HCT116 (cell line): ENCODE measurements at regions not wholly inside any gene's neighbourhood (a gene's known extent, or its start where the extent isn't known, plus 50 kb on each side); places are given as distances from the start of the nearest gene placed in this dataset.

Experiments
- ATAC-seq: fragments of 200-7000 bp; cut with Tn5 transposase; 2 replicates; pipeline ENCODE4 v1.9.1; 2020; ENCODE audit warnings: mild to moderate bottlenecking, moderate library complexity
- BruUV-seq: library from RNA; stranded (reverse); fragments of 400-500 nt; replicated peaks from 2 replicates; lab custom pipeline; 2021; lab: Mats Ljungman, UMichigan
- CTCF ChIA-PET: fragments of 300-600 bp; sonication (Branson Sonifier 250); formaldehyde crosslinking; loops from one replicate; lab custom pipeline; 2021; ENCODE audit warnings: antibody characterized with exemption; lab: Charles Lee
- POLR2A ChIA-PET: fragments of 300-600, 350-600 bp; sonication (Branson Sonifier 250); formaldehyde crosslinking; loops from one replicate; lab custom pipeline; 2021; ENCODE audit warnings: antibody characterized with exemption; lab: Charles Lee
- RAD21 ChIA-PET, 2 experiments: fragments of 300-600 bp; sonication (Branson Sonifier 250); formaldehyde crosslinking; loops; one replicate each; lab custom pipeline; 2023; ENCODE audit warnings: low total read pairs in 2 of 2; ENCODE audit not compliant: uncharacterized antibody in 2 of 2, unreplicated experiment in 2 of 2, low non-redundant PET in 1 of 2; lab: Charles Lee
- DNase-seq: peaks from one replicate; pipeline ENCODE4 v3.0.0-alpha.2; 2010; ENCODE audit warnings: low read depth, low spot score
- H2AFZ ChIP-seq: fragments of 200-600 bp; shearing (Covaris generic), sonication (generic); 2 replicates; pipeline ENCODE4 v1.6.1; 2017; ENCODE audit warnings: low read depth, mixed run types, mixed read lengths, antibody characterized with exemption, low read length; ENCODE audit not compliant: poor library complexity, severe bottlenecking
- H3K27ac ChIP-seq: 2 replicates; pipeline ENCODE4 v1.5.1; 2012; ENCODE audit warnings: low read depth, low read length
- H3K27me3 ChIP-seq: fragments of 200-600 bp; sonication (generic); 2 replicates; pipeline ENCODE4 v1.6.1; 2016; ENCODE audit warnings: mixed run types, low read length, mixed read lengths; ENCODE audit not compliant: insufficient read depth
- H3K36me3 ChIP-seq, 2 experiments: fragments of 200-500 bp in 1 of 2; fragments of 200-600 bp in 1 of 2; sonication (Bioruptor generic) in 1 of 2; sonication (generic) in 1 of 2; 2 replicates each; pipeline versions ENCODE4 v1.5.1 to v1.6.1; 2014 to 2016; ENCODE audit warnings: low read length in 2 of 2, inconsistent platforms in 1 of 2, mixed read lengths in 1 of 2, mixed run types in 1 of 2; ENCODE audit not compliant: insufficient read depth in 2 of 2, control insufficient read depth in 1 of 2
- H3K4me1 ChIP-seq, 2 experiments: fragments of 200-600 bp in 1 of 2; sonication (generic) in 1 of 2; 2 replicates each; pipeline versions ENCODE4 v1.5.1 to v1.6.1; 2012 to 2017; ENCODE audit warnings: low read length in 2 of 2, inconsistent platforms in 1 of 2, mild to moderate bottlenecking in 1 of 2, mixed read lengths in 1 of 2, mixed run types in 1 of 2, moderate library complexity in 1 of 2; ENCODE audit not compliant: insufficient read depth in 2 of 2, control insufficient read depth in 1 of 2
- H3K4me2 ChIP-seq: fragments of 200-600 bp; sonication (generic); 2 replicates; pipeline ENCODE4 v1.6.1; 2017; ENCODE audit warnings: mixed run types, low read length, mixed read lengths
- H3K4me3 ChIP-seq, 2 experiments: fragments of 200-600 bp in 1 of 2; sonication (generic) in 1 of 2; replicated peaks in 1 of 2; 2 replicates each; pipeline ENCODE4 v1.5.1; 2011 to 2016; ENCODE audit warnings: low read length in 2 of 2, control low read depth in 1 of 2, low read depth in 1 of 2, mild to moderate bottlenecking in 1 of 2, mixed read lengths in 1 of 2, mixed run types in 1 of 2
- H3K79me2 ChIP-seq: fragments of 200-600 bp; sonication (generic); 2 replicates; pipeline ENCODE4 v1.6.1; 2017; ENCODE audit warnings: mild to moderate bottlenecking, mixed run types, low read length, moderate library complexity, mixed read lengths; ENCODE audit not compliant: insufficient read depth
- H3K9ac ChIP-seq: fragments of 200-600 bp; sonication (generic); 2 replicates; pipeline ENCODE4 v1.6.1; 2016; ENCODE audit warnings: low read length, mixed read lengths
- H3K9me2 ChIP-seq: fragments of 200-600 bp; sonication (generic), shearing (Covaris generic); 2 replicates; pipeline ENCODE4 v1.6.1; 2017; ENCODE audit warnings: mixed run types, mild to moderate bottlenecking, moderate library complexity; ENCODE audit not compliant: insufficient read depth
- H3K9me3 ChIP-seq, 2 experiments: fragments of 200-500 bp in 1 of 2; fragments of 200-600 bp in 1 of 2; sonication (Bioruptor generic) in 1 of 2; sonication (generic) in 1 of 2; 2 replicates each; pipeline ENCODE4 v1.6.1; 2014 to 2017; ENCODE audit warnings: low read length in 2 of 2, mixed read lengths in 2 of 2, inconsistent platforms in 1 of 2, low read depth in 1 of 2, mild to moderate bottlenecking in 1 of 2, mixed run types in 1 of 2, moderate library complexity in 1 of 2; ENCODE audit not compliant: control insufficient read depth in 1 of 2, insufficient read depth in 1 of 2
- H4K20me1 ChIP-seq: fragments of 200-600 bp; sonication (generic), shearing (Covaris generic); 2 replicates; pipeline ENCODE4 v1.6.1; 2017; ENCODE audit warnings: mixed run types, mild to moderate bottlenecking, moderate library complexity; ENCODE audit not compliant: insufficient read depth
- ELF1 ChIP-seq: IDR thresholded peaks from 2 replicates; pipeline ENCODE4 v1.6.1; 2012; ENCODE audit warnings: low read depth, borderline replicate concordance
- JUND ChIP-seq: IDR thresholded peaks from 2 replicates; pipeline ENCODE4 v1.6.1; 2012
- MAX ChIP-seq: IDR thresholded peaks from 2 replicates; pipeline ENCODE4 v1.6.1; 2012
- POLR2AphosphoS5 ChIP-seq: IDR thresholded peaks from 2 replicates; pipeline ENCODE4 v1.6.1; 2011; ENCODE audit warnings: mild to moderate bottlenecking, low read depth, low read length, moderate library complexity
- RAD21 ChIP-seq: IDR thresholded peaks from 2 replicates; pipeline ENCODE4 v1.6.1; 2012; ENCODE audit warnings: low read depth, mild to moderate bottlenecking
- SIN3A ChIP-seq: IDR thresholded peaks from 2 replicates; pipeline ENCODE4 v1.6.1; 2012; ENCODE audit warnings: low read depth
- SP1 ChIP-seq: IDR thresholded peaks from 2 replicates; pipeline ENCODE4 v1.6.1; 2012; ENCODE audit warnings: low read depth
- TCF7L2 ChIP-seq: IDR thresholded peaks from 2 replicates; pipeline ENCODE4 v1.7.0; 2011; ENCODE audit warnings: borderline replicate concordance, inconsistent platforms; ENCODE audit not compliant: insufficient read depth, insufficient read length; ENCODE audit errors: extremely low read depth
- ZNF274 ChIP-seq: fragments of 200-500 bp; sonication (Bioruptor generic); IDR thresholded peaks from 2 replicates; pipeline ENCODE4 v1.6.1; 2014; ENCODE audit warnings: mild to moderate bottlenecking, low read depth, low read length, inconsistent platforms
- intact Hi-C: fragments of 100-400 bp; cut with micrococcal nuclease; formaldehyde crosslinking; loops from 2 replicates; pipeline ENCODE4 v1.10.0; 2022
- TF ChIP-seq, protein P1 (sequence below), 3 experiments: fragments of 200-600 bp in 1 of 3; sonication (generic) in 1 of 3; IDR thresholded peaks in 2 of 3; conservative IDR thresholded peaks in 1 of 3; 2 replicates each; pipeline ENCODE4 v1.5.1; 2012 to 2017; ENCODE audit warnings: low read depth in 2 of 3, low read length in 2 of 3, antibody characterized with exemption in 1 of 3, borderline replicate concordance in 1 of 3, control low read depth in 1 of 3, mild to moderate bottlenecking in 1 of 3, mixed read lengths in 1 of 3, mixed run types in 1 of 3, moderate library complexity in 1 of 3; ENCODE audit not compliant: insufficient read depth in 1 of 3
- TF ChIP-seq, protein P2 (sequence below): IDR thresholded peaks from 2 replicates; pipeline ENCODE4 v1.6.1; 2012; ENCODE audit warnings: low read depth
- TF ChIP-seq, protein P3 (sequence below): IDR thresholded peaks from 2 replicates; pipeline ENCODE4 v1.6.1; 2012

- ChIA-PET RAD21 (no interaction called here), CTCF (no interaction called here), POLR2A (no interaction called here)
- TF ChIP-seq ELF1 (no peak), POLR2AphosphoS5 (no peak), RAD21 (no peak), SP1 (no peak), MAX (no peak), ZNF274 (no peak), SIN3A (no peak), TCF7L2 (no peak), JUND (no peak)
- TF ChIP-seq, protein P1, sequence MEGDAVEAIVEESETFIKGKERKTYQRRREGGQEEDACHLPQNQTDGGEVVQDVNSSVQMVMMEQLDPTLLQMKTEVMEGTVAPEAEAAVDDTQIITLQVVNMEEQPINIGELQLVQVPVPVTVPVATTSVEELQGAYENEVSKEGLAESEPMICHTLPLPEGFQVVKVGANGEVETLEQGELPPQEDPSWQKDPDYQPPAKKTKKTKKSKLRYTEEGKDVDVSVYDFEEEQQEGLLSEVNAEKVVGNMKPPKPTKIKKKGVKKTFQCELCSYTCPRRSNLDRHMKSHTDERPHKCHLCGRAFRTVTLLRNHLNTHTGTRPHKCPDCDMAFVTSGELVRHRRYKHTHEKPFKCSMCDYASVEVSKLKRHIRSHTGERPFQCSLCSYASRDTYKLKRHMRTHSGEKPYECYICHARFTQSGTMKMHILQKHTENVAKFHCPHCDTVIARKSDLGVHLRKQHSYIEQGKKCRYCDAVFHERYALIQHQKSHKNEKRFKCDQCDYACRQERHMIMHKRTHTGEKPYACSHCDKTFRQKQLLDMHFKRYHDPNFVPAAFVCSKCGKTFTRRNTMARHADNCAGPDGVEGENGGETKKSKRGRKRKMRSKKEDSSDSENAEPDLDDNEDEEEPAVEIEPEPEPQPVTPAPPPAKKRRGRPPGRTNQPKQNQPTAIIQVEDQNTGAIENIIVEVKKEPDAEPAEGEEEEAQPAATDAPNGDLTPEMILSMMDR (IDR thresholded peaks at IDR 0.05 in 2 of 3, conservative IDR thresholded peaks at IDR 0.05 in 1 of 3; ENCODE audit: borderline replicate concordance in 1 of 3, insufficient read depth in 1 of 3, low read depth in 2 of 3, low read length in 2 of 3): no peak
- TF ChIP-seq, protein P2, sequence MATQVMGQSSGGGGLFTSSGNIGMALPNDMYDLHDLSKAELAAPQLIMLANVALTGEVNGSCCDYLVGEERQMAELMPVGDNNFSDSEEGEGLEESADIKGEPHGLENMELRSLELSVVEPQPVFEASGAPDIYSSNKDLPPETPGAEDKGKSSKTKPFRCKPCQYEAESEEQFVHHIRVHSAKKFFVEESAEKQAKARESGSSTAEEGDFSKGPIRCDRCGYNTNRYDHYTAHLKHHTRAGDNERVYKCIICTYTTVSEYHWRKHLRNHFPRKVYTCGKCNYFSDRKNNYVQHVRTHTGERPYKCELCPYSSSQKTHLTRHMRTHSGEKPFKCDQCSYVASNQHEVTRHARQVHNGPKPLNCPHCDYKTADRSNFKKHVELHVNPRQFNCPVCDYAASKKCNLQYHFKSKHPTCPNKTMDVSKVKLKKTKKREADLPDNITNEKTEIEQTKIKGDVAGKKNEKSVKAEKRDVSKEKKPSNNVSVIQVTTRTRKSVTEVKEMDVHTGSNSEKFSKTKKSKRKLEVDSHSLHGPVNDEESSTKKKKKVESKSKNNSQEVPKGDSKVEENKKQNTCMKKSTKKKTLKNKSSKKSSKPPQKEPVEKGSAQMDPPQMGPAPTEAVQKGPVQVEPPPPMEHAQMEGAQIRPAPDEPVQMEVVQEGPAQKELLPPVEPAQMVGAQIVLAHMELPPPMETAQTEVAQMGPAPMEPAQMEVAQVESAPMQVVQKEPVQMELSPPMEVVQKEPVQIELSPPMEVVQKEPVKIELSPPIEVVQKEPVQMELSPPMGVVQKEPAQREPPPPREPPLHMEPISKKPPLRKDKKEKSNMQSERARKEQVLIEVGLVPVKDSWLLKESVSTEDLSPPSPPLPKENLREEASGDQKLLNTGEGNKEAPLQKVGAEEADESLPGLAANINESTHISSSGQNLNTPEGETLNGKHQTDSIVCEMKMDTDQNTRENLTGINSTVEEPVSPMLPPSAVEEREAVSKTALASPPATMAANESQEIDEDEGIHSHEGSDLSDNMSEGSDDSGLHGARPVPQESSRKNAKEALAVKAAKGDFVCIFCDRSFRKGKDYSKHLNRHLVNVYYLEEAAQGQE: no peak
- TF ChIP-seq, protein P3, sequence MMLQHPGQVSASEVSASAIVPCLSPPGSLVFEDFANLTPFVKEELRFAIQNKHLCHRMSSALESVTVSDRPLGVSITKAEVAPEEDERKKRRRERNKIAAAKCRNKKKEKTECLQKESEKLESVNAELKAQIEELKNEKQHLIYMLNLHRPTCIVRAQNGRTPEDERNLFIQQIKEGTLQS: no peak
- Histone ChIP-seq H3K4me1 (no peaks in the 10 kb centered on the region), H3K4me3 (no peak overlapping the region), H2AFZ (no peak overlapping the region), H4K20me1 (no peaks in the 10 kb centered on the region), H3K36me3 (no peaks in the 10 kb centered on the region), H3K27ac (no peak overlapping the region), H3K27me3 (no peaks in the 10 kb centered on the region), H3K4me2 (no peak overlapping the region), H3K9ac (no peak overlapping the region), H3K79me2 (no peaks in the 10 kb centered on the region), H3K9me3 (no peaks in the 10 kb centered on the region), H3K9me2 (no peaks in the 10 kb centered on the region)
- intact Hi-C loops: no loop called here
- DNase-seq: no peak
- BruUV-seq: no TSS peak
- no peak for ATAC-seq
Observed at GRCh38 chr3:178060407-178060806, 475.8 kb upstream of the KCNMB2 start.
